ENCODE measurements at regions not wholly inside any gene's neighbourhood (a gene's known extent, or its start where the extent isn't known, plus 50 kb on each side); places are given as distances from the start of the nearest gene placed in this dataset.

DNA sequence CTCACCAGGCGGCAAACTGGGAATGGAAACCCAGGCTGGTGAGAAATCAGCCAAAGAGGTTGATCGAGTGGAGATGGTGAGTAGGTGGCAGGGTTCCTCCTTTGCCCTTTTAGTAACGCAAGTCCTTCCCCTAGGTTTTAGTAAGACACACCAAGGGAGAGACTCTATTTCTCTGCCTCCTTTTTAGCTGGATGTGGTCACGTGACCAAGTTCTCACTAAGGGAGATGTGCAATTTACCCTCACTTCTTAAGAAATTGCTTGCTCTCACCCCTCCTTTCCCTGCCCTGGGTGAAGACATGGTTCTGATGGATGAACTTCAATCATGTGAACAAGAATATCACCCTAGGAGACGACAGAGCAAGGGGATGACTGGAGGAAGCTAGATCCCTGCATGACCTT is 99.8 kb upstream of the FOXF1 start:
- TF ChIP-seq, protein P1, sequence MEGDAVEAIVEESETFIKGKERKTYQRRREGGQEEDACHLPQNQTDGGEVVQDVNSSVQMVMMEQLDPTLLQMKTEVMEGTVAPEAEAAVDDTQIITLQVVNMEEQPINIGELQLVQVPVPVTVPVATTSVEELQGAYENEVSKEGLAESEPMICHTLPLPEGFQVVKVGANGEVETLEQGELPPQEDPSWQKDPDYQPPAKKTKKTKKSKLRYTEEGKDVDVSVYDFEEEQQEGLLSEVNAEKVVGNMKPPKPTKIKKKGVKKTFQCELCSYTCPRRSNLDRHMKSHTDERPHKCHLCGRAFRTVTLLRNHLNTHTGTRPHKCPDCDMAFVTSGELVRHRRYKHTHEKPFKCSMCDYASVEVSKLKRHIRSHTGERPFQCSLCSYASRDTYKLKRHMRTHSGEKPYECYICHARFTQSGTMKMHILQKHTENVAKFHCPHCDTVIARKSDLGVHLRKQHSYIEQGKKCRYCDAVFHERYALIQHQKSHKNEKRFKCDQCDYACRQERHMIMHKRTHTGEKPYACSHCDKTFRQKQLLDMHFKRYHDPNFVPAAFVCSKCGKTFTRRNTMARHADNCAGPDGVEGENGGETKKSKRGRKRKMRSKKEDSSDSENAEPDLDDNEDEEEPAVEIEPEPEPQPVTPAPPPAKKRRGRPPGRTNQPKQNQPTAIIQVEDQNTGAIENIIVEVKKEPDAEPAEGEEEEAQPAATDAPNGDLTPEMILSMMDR (IDR thresholded peaks at IDR 0.05) = no peak
- no peak for TF ChIP-seq POLR2A (IDR thresholded peaks at IDR 0.05)

All from testis (tissue), 2 donors.